SK-N-SH (cell line): ENCODE measurements at regions not wholly inside any gene's neighbourhood (a gene's known extent, or its start where the extent isn't known, plus 50 kb on each side); places are given as distances from the start of the nearest gene placed in this dataset.

Experiments
- CTCF ChIP-seq: fragments of 200-600 bp; sonication (generic); IDR thresholded peaks from 2 replicates; pipeline ENCODE4 v1.6.1; 2017; ENCODE audit warnings: antibody characterized with exemption, mild to moderate bottlenecking, moderate library complexity
- EZH2phosphoT487 ChIP-seq: fragments of 200-600 bp; sonication (generic); IDR thresholded peaks from 2 replicates; pipeline ENCODE4 v1.6.1; 2017; ENCODE audit warnings: low read depth, mixed run types, mild to moderate bottlenecking, antibody characterized with exemption, moderate library complexity, borderline replicate concordance
- JUND ChIP-seq: IDR thresholded peaks from 2 replicates; pipeline ENCODE4 v1.4.0; 2012
- POLR2AphosphoS5 ChIP-seq: IDR thresholded peaks from 2 replicates; pipeline ENCODE4 v1.6.1; 2012; ENCODE audit warnings: low read depth, low read length

- TF ChIP-seq POLR2AphosphoS5, result no peak
- TF ChIP-seq CTCF, result no peak
- TF ChIP-seq JUND, result no peak
- no peak for TF ChIP-seq EZH2phosphoT487
Measured at GRCh38 chr3:31157047-31157694, 262.7 kb upstream of the GADL1 start.
